Kidney (tissue), 13 donors: ENCODE measurements at regions not wholly inside any gene's neighbourhood (a gene's known extent, or its start where the extent isn't known, plus 50 kb on each side); places are given as distances from the start of the nearest gene placed in this dataset.

Experiments used
- DNase-seq, 5 donors: peaks; one replicate each; pipeline ENCODE4 v3.0.0-alpha.2; 2013 to 2020
- FAIRE-seq: peaks from 2 replicates; lab custom pipeline; 2012; peaks lifted over from hg19 to GRCh38; lab: Jason Lieb, UNC
- H3K27ac ChIP-seq, 2 donors: one replicate each; pipeline ENCODE4 v1.7.0; 2013; ENCODE audit warnings: low read depth in 2 of 2, low read length in 2 of 2, inconsistent platforms in 1 of 2
- H3K27me3 ChIP-seq: one replicate; pipeline ENCODE4 v1.7.1; 2013; ENCODE audit warnings: low read length, inconsistent platforms; ENCODE audit not compliant: control insufficient read depth, insufficient read depth
- H3K36me3 ChIP-seq, 3 donors: one replicate each; pipeline versions ENCODE4 v1.7.0 to v1.7.1; 2013; ENCODE audit warnings: low read length in 3 of 3, control low read depth in 1 of 3, inconsistent platforms in 1 of 3; ENCODE audit not compliant: insufficient read depth in 3 of 3, control insufficient read depth in 2 of 3
- H3K4me1 ChIP-seq, 3 donors: one replicate each; pipeline versions ENCODE4 v1.7.0 to v1.7.1; 2013; ENCODE audit warnings: low read length in 3 of 3, inconsistent platforms in 1 of 3, low read depth in 1 of 3; ENCODE audit not compliant: control insufficient read depth in 2 of 3, insufficient read depth in 2 of 3
- H3K4me3 ChIP-seq, 3 donors: one replicate each; pipeline versions ENCODE4 v1.7.0 to v1.8.1; 2013; ENCODE audit warnings: low read length in 3 of 3, control low read depth in 1 of 3, inconsistent platforms in 1 of 3
- H3K9ac ChIP-seq, 3 donors: one replicate each; pipeline versions ENCODE4 v1.7.0 to v1.7.1; 2013; ENCODE audit warnings: low read length in 3 of 3, control low read depth in 1 of 3, inconsistent platforms in 1 of 3
- H3K9me3 ChIP-seq, 3 donors: one replicate each; pipeline versions ENCODE4 v1.7.0 to v1.7.1; 2013; ENCODE audit warnings: low read length in 3 of 3, control low read depth in 1 of 3, inconsistent platforms in 1 of 3; ENCODE audit not compliant: control insufficient read depth in 2 of 3, insufficient read depth in 1 of 3
- intact Hi-C: fragments of 100-400 bp; cut with DNase I; formaldehyde crosslinking; loops from one replicate; pipeline ENCODE4 v1.11.1; 2022
- TF ChIP-seq, protein P1 (sequence below): IDR thresholded peaks from 3 replicates; pipeline ENCODE4 v1.5.1; 2012; ENCODE audit warnings: mild to moderate bottlenecking, moderate library complexity, borderline replicate concordance; ENCODE audit not compliant: insufficient read depth; ENCODE audit errors: extremely low read depth
- donor health status: control.
- donor health status: control.
- donor health status: control.
- donor health status: control.
- donor health status: control.
- donor health status: DM: yes; HTN: yes; CAD: no.
- donor health status: Normal renal cell carcinoma (clear cell type).

DNA sequence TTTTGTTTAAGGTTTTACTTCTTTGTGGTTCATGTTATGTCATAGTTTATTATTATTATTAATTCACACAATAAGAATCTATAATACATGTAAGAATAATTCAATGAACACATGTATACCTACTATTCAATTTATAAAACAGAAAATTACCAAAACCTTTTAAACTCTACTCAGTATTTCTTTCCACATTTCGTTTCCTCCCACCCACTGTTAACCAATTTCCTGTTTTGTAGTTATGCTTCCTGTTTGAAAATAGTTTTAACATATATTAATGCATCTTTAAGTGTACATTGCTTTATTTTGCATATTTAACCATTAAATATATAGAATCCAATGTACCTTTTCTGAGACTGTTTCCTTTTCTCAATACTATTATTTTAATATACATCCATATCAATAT lies 397.9 kb upstream of the SPTLC3 start:
- DNase-seq: no peak
- Histone ChIP-seq H3K4me1 (no peaks in the 10 kb centered on the region), H3K27me3 (no peaks in the 10 kb centered on the region), H3K36me3 (no peaks in the 10 kb centered on the region), H3K27ac (no peak overlapping the region), H3K9ac (no peak overlapping the region), H3K4me3 (no peak overlapping the region), H3K9me3 (no peaks in the 10 kb centered on the region)
- no peak for FAIRE-seq
- intact Hi-C loops: no loop called here
- TF ChIP-seq, protein P1, sequence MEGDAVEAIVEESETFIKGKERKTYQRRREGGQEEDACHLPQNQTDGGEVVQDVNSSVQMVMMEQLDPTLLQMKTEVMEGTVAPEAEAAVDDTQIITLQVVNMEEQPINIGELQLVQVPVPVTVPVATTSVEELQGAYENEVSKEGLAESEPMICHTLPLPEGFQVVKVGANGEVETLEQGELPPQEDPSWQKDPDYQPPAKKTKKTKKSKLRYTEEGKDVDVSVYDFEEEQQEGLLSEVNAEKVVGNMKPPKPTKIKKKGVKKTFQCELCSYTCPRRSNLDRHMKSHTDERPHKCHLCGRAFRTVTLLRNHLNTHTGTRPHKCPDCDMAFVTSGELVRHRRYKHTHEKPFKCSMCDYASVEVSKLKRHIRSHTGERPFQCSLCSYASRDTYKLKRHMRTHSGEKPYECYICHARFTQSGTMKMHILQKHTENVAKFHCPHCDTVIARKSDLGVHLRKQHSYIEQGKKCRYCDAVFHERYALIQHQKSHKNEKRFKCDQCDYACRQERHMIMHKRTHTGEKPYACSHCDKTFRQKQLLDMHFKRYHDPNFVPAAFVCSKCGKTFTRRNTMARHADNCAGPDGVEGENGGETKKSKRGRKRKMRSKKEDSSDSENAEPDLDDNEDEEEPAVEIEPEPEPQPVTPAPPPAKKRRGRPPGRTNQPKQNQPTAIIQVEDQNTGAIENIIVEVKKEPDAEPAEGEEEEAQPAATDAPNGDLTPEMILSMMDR: no peak

DNA sequence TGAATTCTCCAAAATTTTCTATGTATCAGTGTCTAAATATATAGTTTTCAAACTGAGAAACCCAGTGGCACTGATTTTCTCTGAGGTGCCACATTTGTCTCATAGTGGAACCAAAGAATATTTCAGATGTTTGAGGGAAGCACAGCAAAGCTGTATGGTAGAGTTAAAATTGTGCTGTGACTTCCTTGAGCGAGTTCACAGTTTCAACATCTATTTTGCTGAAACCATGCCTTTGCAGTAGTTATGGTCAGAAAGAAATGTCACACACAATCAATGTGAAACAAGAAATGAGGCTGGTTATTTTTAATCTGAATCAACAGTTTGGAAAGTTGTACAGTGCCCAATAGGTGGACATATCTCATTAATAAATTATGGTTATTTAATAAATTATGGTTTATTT lies 394.0 kb upstream of the SPTLC3 start:
- intact Hi-C loops: no loop called here
- Histone ChIP-seq H3K27ac (no peak overlapping the region), H3K36me3 (no peaks in the 10 kb centered on the region), H3K9ac (no peak overlapping the region), H3K9me3 (no peaks in the 10 kb centered on the region), H3K4me1 (no peaks in the 10 kb centered on the region), H3K4me3 (no peak overlapping the region), H3K27me3 (no peaks in the 10 kb centered on the region)
- DNase-seq (no peak), FAIRE-seq (no peak)
- TF ChIP-seq, protein P1: no peak

DNA sequence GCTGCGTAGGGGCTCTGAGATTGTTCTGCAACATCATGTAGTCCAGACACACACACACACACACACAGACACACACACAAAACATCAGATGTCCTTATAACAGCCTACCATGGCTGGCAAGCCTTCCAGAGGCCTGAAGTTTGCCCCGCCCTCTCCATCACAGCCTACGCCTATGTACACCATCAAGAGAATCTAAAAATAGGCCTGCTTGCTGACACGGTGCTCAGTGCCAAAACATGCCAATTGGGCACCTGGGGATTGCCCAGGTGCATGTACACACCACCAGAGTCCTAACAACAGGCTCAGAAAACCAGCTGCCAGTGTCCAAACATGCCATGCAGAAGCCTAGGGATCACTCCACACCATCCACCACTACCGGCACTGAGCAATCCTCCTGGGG lies 391.7 kb upstream of the SPTLC3 start:
- Histone ChIP-seq H3K36me3 (no peaks in the 10 kb centered on the region), H3K9me3 (no peaks in the 10 kb centered on the region), H3K27me3 (no peaks in the 10 kb centered on the region), H3K4me1 (no peaks in the 10 kb centered on the region), H3K27ac (no peak overlapping the region), H3K9ac (no peak overlapping the region), H3K4me3 (no peak overlapping the region)
- intact Hi-C loops: no loop called here
- TF ChIP-seq, protein P1: no peak
- no peak for FAIRE-seq
- no peak for DNase-seq

DNA sequence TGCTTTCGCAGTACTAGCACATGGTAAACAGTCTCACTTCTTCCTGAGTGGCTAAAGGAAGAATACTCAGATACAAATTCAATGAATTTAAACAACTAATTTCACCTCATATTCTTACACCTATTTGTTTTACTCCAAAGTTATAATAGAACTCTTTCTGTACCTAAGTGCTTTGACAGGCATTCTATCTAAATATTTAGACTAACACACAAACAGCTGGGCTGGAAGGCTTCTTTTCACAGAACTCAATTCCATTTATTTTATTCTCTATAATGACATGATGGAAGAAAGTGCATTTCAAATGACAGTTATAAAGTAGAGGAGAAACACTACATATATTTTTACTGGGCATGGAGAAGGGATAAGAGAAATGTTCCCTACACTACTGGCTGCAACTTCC lies 384.9 kb upstream of the SPTLC3 start:
- Histone ChIP-seq H3K27ac (no peak overlapping the region), H3K9me3 (no peaks in the 10 kb centered on the region), H3K9ac (no peak overlapping the region), H3K4me3 (no peak overlapping the region), H3K4me1 (no peaks in the 10 kb centered on the region), H3K27me3 (no peaks in the 10 kb centered on the region), H3K36me3 (no peaks in the 10 kb centered on the region)
- TF ChIP-seq, protein P1: no peak
- DNase-seq: no peak
- FAIRE-seq: no peak
- intact Hi-C loops: no loop called here
